Gastroesophageal sphincter (tissue), 3 donors: ENCODE measurements at regions not wholly inside any gene's neighbourhood (a gene's known extent, or its start where the extent isn't known, plus 50 kb on each side); places are given as distances from the start of the nearest gene placed in this dataset.

Experiments
- CTCF ChIP-seq, 4 experiments: fragments of 200-600 bp in 2 of 4; fragments of 450-650 bp in 2 of 4; sonication (generic) in 1 of 4; IDR thresholded peaks; one replicate each; pipeline ENCODE4 v1.5.1; 2017 to 2019; ENCODE audit warnings: antibody characterized with exemption in 4 of 4, mild to moderate bottlenecking in 2 of 4, moderate library complexity in 2 of 4
- POLR2A ChIP-seq, 2 donors: fragments of 450-650 bp; IDR thresholded peaks; one replicate each; pipeline ENCODE4 v1.6.1; 2017; ENCODE audit warnings: antibody characterized with exemption in 2 of 2, mild to moderate bottlenecking in 2 of 2, moderate library complexity in 1 of 2

GRCh38 chr18:45341454-45341853, 273.8 kb upstream of the SLC14A2 start:
- no peak for TF ChIP-seq POLR2A (IDR thresholded peaks at IDR 0.05)
- no peak for TF ChIP-seq CTCF (IDR thresholded peaks at IDR 0.05)
